ENCODE measurements at regions not wholly inside any gene's neighbourhood (a gene's known extent, or its start where the extent isn't known, plus 50 kb on each side); places are given as distances from the start of the nearest gene placed in this dataset.

DNA sequence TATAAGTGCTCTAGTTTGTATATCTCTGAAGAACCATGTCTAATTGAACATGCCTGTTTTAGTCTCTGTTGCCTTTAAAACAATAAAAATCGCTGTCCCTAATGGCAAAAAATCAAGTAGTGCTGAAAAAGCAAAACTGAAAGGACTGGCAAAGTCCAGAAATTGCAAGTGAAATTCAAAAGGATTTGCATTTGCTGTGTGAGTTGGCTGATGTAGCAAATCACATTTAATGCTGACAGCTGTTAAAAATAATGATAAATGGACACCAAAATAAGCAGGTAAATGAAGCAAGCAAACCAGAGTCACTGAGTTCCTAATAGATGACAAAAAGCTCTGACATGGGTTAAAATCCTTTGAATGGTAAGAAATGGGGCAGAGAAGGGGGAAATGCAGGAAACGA lies 874.1 kb downstream of the GRM8 start:
- no peaks in the 10 kb centered on the region for H3K27me3 ChIP-seq (ENCODE audit: low read depth)

DNA sequence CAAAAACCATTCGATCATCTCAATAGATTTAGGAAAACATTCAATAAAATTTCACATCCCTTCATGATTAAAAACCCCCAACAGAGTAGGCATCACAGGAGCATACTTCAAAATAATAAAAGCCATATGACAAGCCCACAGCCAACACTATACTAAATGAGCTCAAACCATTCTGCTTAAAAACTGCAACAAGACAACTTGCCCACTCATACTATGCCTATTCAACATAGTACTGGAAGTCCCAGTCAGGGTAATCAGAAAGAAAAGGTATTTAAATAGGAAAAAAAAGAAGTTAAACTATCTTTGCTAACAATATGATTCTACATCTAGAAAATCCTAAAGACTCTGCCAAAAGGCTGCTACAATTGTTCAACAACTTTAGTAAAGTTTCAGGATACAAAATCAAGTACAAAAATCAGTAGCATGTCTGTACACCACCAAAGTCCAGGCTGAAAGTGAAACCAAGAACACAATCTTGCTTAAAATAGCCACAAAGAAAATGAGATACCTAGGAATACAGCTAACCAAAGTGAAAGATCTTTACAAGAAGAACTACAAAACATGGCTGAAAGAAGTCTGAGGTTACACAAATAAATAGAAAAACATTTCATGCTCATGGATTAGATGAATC lies 882.6 kb downstream of the GRM8 start:
- DNase-seq = no peak
- intact Hi-C loops (cut with micrococcal nuclease) = no loop called here
- Histone ChIP-seq H3K36me3 (no peaks in the 10 kb centered on the region), H3K4me1 (no peaks in the 10 kb centered on the region), H3K9me3 (replicated peaks) (no peaks in the 10 kb centered on the region), H3K27me3 (ENCODE audit: low read depth) (no peaks in the 10 kb centered on the region), H3K4me3 (no peak overlapping the region), H3K27ac (replicated peaks) (no peak overlapping the region)
- TF ChIP-seq, protein P1, sequence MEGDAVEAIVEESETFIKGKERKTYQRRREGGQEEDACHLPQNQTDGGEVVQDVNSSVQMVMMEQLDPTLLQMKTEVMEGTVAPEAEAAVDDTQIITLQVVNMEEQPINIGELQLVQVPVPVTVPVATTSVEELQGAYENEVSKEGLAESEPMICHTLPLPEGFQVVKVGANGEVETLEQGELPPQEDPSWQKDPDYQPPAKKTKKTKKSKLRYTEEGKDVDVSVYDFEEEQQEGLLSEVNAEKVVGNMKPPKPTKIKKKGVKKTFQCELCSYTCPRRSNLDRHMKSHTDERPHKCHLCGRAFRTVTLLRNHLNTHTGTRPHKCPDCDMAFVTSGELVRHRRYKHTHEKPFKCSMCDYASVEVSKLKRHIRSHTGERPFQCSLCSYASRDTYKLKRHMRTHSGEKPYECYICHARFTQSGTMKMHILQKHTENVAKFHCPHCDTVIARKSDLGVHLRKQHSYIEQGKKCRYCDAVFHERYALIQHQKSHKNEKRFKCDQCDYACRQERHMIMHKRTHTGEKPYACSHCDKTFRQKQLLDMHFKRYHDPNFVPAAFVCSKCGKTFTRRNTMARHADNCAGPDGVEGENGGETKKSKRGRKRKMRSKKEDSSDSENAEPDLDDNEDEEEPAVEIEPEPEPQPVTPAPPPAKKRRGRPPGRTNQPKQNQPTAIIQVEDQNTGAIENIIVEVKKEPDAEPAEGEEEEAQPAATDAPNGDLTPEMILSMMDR (IDR thresholded peaks at IDR 0.05; ENCODE audit: borderline replicate concordance) = no peak

More for the DNA sequence above, 874.1 kb downstream of the GRM8 start:
- DNase-seq = no peak
- TF ChIP-seq, protein P1 (IDR thresholded peaks at IDR 0.05; ENCODE audit: borderline replicate concordance) = no peak
- Histone ChIP-seq H3K27ac (replicated peaks) (no peak overlapping the region), H3K36me3 (no peaks in the 10 kb centered on the region), H3K4me1 (no peaks in the 10 kb centered on the region), H3K4me3 (no peak overlapping the region), H3K9me3 (replicated peaks) (no peaks in the 10 kb centered on the region)
- intact Hi-C loops (cut with micrococcal nuclease) = no loop called here

DNA sequence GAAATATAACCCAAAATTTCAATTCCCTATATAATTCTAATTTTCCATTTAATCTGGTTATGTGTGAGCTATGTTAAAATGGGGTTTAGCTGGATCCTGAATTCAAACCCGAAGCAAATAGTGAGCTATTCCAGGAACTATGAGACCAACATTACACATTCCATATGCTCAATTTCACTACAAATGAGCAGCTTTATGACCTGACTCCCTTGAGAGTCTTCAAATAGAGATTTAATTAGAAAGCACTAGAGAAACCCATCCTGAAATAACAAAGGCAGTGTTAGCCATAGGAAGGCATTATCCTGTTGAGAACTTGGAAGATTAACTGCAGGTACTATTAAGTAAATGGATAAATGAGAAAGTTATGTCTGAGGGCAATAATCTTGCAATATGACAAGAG lies 890.0 kb downstream of the GRM8 start:
- H3K27me3 ChIP-seq (ENCODE audit: low read depth) = no peaks in the 10 kb centered on the region
- no peaks in the 10 kb centered on the region for H3K9me3 ChIP-seq (replicated peaks)
- no peak for DNase-seq
- no peak overlapping the region for H3K4me3 ChIP-seq
- intact Hi-C loops (cut with micrococcal nuclease) = no loop called here
- TF ChIP-seq, protein P1 (IDR thresholded peaks at IDR 0.05; ENCODE audit: borderline replicate concordance) = no peak
- H3K27ac ChIP-seq (replicated peaks) = no peak overlapping the region
- no peaks in the 10 kb centered on the region for H3K36me3 ChIP-seq
- no peaks in the 10 kb centered on the region for H3K4me1 ChIP-seq

DNA sequence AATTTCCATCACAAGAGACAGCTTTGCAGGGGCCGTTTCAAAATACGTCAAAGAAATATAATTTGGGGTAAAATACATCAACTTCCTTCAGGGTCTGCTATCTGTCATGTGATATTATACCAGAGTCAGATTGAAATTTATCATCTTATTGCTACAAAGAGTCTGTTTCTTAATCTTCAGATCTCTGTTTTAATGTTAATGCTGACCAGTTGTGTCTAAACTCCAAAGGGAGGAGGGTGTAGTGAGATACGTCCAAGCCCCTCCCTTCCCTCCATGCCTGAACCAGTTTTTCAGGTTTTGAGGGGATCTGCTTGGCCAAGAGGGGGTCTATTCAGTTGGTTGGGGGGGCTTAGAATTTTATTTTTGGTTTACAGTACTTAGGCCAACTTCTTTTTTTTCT lies 891.6 kb downstream of the GRM8 start:
- DNase-seq = no peak
- H3K27me3 ChIP-seq (ENCODE audit: low read depth) = no peaks in the 10 kb centered on the region
- no peak overlapping the region for H3K4me3 ChIP-seq
- H3K4me1 ChIP-seq = no peaks in the 10 kb centered on the region
- no peaks in the 10 kb centered on the region for H3K36me3 ChIP-seq
- H3K27ac ChIP-seq (replicated peaks) = no peak overlapping the region
- TF ChIP-seq, protein P1 (IDR thresholded peaks at IDR 0.05; ENCODE audit: borderline replicate concordance) = no peak
- H3K9me3 ChIP-seq (replicated peaks) = no peaks in the 10 kb centered on the region
- intact Hi-C loops (cut with micrococcal nuclease) = no loop called here

DNA sequence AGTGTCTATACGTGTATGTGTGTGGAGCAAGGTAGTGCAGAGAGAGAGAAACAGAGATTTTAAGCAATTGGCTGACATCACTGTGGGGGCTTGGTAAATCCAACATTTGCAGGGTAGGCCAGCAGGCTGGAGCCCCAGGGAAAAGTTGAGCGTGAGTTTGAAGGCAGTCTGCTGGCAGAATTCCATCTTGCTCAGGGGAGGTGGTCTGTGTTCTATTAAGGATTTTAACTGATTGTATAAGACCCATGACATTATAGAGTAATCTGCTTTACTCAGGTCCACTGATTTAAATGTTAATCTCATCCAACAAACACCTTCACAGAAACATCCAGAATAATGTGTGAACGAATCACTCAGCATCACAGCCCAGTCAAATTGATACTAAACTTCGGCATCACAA lies 912.9 kb downstream of the GRM8 start:
- intact Hi-C loops (cut with micrococcal nuclease) = no loop called here
- TF ChIP-seq, protein P1 (IDR thresholded peaks at IDR 0.05; ENCODE audit: borderline replicate concordance) = no peak
- no peaks in the 10 kb centered on the region for H3K27me3 ChIP-seq (ENCODE audit: low read depth)
- H3K36me3 ChIP-seq = no peaks in the 10 kb centered on the region
- no peak for DNase-seq
- no peak overlapping the region for H3K4me3 ChIP-seq
- H3K4me1 ChIP-seq = no peaks in the 10 kb centered on the region
- no peak overlapping the region for H3K27ac ChIP-seq (replicated peaks)
- H3K9me3 ChIP-seq (replicated peaks) = no peaks in the 10 kb centered on the region
